Suprapubic skin (tissue), 3 donors: ENCODE measurements at regions not wholly inside any gene's neighbourhood (a gene's known extent, or its start where the extent isn't known, plus 50 kb on each side); places are given as distances from the start of the nearest gene placed in this dataset.

Experiments
- CTCF ChIP-seq, 2 donors: fragments of 200-600 bp in 1 of 2; fragments of 450-650 bp in 1 of 2; sonication (generic) in 1 of 2; IDR thresholded peaks; one replicate each; pipeline ENCODE4 v1.5.1; 2016 to 2019; ENCODE audit warnings: antibody characterized with exemption in 2 of 2, mild to moderate bottlenecking in 1 of 2, moderate library complexity in 1 of 2
- POLR2AphosphoS5 ChIP-seq, 3 donors: sonication (generic); formaldehyde crosslinking; IDR thresholded peaks; one replicate each; pipeline ENCODE4 v1.6.1; 2017; ENCODE audit warnings: antibody characterized with exemption in 3 of 3

GRCh38 chr17:13087802-13088201 lies 70.0 kb upstream of the ELAC2 start:
- TF ChIP-seq POLR2AphosphoS5 (IDR thresholded peaks at IDR 0.05) (no peak), CTCF (IDR thresholded peaks at IDR 0.05) (no peak)
